Large intestine (tissue), 3 donors: ENCODE measurements at regions not wholly inside any gene's neighbourhood (a gene's known extent, or its start where the extent isn't known, plus 50 kb on each side); places are given as distances from the start of the nearest gene placed in this dataset.
A peak's percentile ranks its signal among the peaks of the same experiment; 100 is the strongest.
"Not testable (repeated sequence)": the region's sequence is repeated elsewhere in the genome, so short reads cannot be mapped to it uniquely, and the experiment has no call there.

Source experiments
- DNase-seq, 2 donors: peaks; one replicate each; pipeline versions ENCODE4 v3.0.0 to v3.0.0-alpha.2; 2013
- H3K27ac ChIP-seq: one replicate; pipeline ENCODE4 v1.5.1; 2013; ENCODE audit warnings: low read length
- H3K27me3 ChIP-seq: 2 replicates; pipeline ENCODE4 v1.6.1; 2013; ENCODE audit warnings: low read length; ENCODE audit not compliant: control insufficient read depth, insufficient read depth
- H3K36me3 ChIP-seq: 2 replicates; pipeline ENCODE4 v1.6.1; 2013; ENCODE audit warnings: low read length; ENCODE audit not compliant: control insufficient read depth, insufficient read depth
- H3K4me1 ChIP-seq: one replicate; pipeline ENCODE4 v1.6.1; 2013; ENCODE audit warnings: low read length; ENCODE audit not compliant: control insufficient read depth, insufficient read depth
- H3K4me3 ChIP-seq: one replicate; pipeline ENCODE4 v1.5.1; 2013; ENCODE audit warnings: low read length
- H3K9me3 ChIP-seq: one replicate; pipeline ENCODE4 v1.6.1; 2013; ENCODE audit warnings: mild to moderate bottlenecking, low read depth, low read length, moderate library complexity; ENCODE audit not compliant: control insufficient read depth
- WGBS: methylation state at CpG from one replicate; pipeline ENCODE4 v1.1.5; 2013; ENCODE audit warnings: low lambda C conversion rate; ENCODE audit not compliant: insufficient coverage; 5-methylcytosine and 5-hydroxymethylcytosine counted together

DNA sequence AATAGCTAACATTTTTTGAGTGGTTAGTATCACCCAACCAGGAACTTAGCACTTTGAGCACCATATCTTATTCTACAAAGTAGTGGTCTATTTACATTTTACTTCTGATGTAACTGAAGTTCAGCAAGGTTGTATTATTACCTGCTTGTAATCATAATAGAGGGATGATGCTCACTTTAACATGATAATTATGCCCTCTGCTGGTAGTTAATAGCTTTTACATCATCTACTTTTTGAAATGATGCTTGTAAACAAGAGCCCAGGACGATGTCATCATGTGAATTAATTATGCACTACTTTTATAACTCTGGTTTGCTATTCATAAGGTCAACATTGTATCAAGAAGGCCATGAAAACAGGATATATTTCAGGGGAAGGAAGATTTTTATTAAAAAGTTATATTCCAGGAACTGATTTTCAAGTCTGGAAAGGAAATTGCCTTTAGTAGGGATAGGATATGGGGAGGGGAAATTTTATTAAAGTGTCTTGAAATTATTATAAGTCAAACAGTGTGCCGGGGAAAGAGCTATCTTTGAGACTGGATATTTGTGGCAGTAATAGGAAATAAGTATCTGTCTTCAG lies 80.3 kb upstream of the SCIN start:
- no peak for DNase-seq
- Histone ChIP-seq H3K27me3 (no peaks in the 10 kb centered on the region), H3K27ac (no peak overlapping the region), H3K4me1 (no peaks in the 10 kb centered on the region), H3K4me3 (no peak overlapping the region), H3K36me3 (no peaks in the 10 kb centered on the region), H3K9me3 (no peaks in the 10 kb centered on the region)
- WGBS = 0% methylated on average over 1 of the region's 2 CpGs

GRCh38 chr7:12490940-12491339 lies 79.6 kb upstream of the SCIN start:
- H3K27ac ChIP-seq = no peak overlapping the region
- no peak overlapping the region for H3K4me3 ChIP-seq
- no CpG with 5 or more reads among the region's 2 CpGs for WGBS
- H3K36me3 ChIP-seq = no peaks in the 10 kb centered on the region
- DNase-seq = no peak
- H3K27me3 ChIP-seq = no peaks in the 10 kb centered on the region
- no peaks in the 10 kb centered on the region for H3K4me1 ChIP-seq
- no peaks in the 10 kb centered on the region for H3K9me3 ChIP-seq

DNA sequence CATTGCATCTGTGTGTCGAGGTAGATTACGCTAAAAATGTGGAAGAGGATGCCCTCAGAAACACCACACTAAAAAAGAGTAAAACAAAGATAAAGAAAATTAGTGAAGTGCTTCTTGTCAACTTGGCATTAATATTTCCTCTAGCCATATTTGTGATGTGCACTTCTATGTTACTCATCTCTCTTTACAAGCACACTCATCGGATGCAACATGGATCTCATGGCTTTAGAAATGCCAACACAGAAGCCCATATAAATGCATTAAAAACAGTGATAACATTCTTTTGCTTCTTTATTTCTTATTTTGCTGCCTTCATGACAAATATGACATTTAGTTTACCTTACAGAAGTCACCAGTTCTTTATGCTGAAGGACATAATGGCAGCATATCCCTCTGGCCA lies 79.0 kb upstream of the SCIN start:
- WGBS = 100% methylated on average over 2 of the region's 3 CpGs
- H3K36me3 ChIP-seq = no peaks in the 10 kb centered on the region
- H3K27ac ChIP-seq = no peak overlapping the region
- H3K4me1 ChIP-seq = no peaks in the 10 kb centered on the region
- H3K4me3 ChIP-seq = no peak overlapping the region
- no peaks in the 10 kb centered on the region for H3K27me3 ChIP-seq
- no peak for DNase-seq
- no peaks in the 10 kb centered on the region for H3K9me3 ChIP-seq

- Histone ChIP-seq H3K4me1 (no peaks in the 10 kb centered on the region), H3K9me3 (no peaks in the 10 kb centered on the region), H3K4me3 (no peak overlapping the region), H3K27me3 (no peaks in the 10 kb centered on the region), H3K36me3 (no peaks in the 10 kb centered on the region), H3K27ac (no peak overlapping the region)
- WGBS = no CpG with 5 or more reads among the region's 1 CpG
- no peak for DNase-seq
Measured at GRCh38 chr7:12493407-12493806, 77.1 kb upstream of the SCIN start.

GRCh38 chr7:12493863-12494686 lies 76.4 kb upstream of the SCIN start:
- Histone ChIP-seq H3K4me3 (no peak overlapping the region), H3K27ac (no peak overlapping the region), H3K27me3 (no peaks in the 10 kb centered on the region), H3K36me3 (no peaks in the 10 kb centered on the region), H3K4me1 (no peaks in the 10 kb centered on the region), H3K9me3 (no peaks in the 10 kb centered on the region)
- no peak for DNase-seq
- WGBS = 74% methylated on average over 2 of the region's 2 CpGs

DNA sequence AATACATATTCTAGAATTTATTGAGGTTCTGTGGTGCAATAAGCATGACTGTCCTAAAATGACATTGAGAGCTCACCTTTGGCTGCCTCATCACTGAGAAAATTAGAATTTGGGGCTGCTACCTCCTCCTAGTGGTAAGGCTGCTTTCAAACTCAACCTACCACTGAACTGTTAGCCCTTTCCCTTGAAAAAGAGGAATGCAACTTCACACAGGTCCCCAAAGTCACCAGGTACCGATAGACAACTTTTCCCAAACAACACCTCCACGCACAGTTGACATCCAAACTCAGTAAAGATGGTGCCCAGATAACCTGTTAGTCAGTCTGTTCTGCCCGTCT lies 75.9 kb upstream of the SCIN start:
- Histone ChIP-seq H3K4me3 (no peak overlapping the region), H3K9me3 (no peaks in the 10 kb centered on the region), H3K4me1 (no peaks in the 10 kb centered on the region), H3K27ac (no peak overlapping the region), H3K27me3 (no peaks in the 10 kb centered on the region), H3K36me3 (no peaks in the 10 kb centered on the region)
- no CpG with 5 or more reads among the region's 3 CpGs for WGBS
- DNase-seq = no peak

- H3K27ac ChIP-seq, H3K36me3 ChIP-seq, DNase-seq, H3K27me3 ChIP-seq, H3K9me3 ChIP-seq, H3K4me1 ChIP-seq, H3K4me3 ChIP-seq: not testable (repeated sequence)
- WGBS = 71% methylated on average over 1 of the region's 31 CpGs
Measured at GRCh38 chr7:12496901-12497674, 73.4 kb upstream of the SCIN start.

GRCh38 chr7:12504149-12504548 lies 66.4 kb upstream of the SCIN start:
- Histone ChIP-seq H3K27ac (no peak overlapping the region), H3K4me3 (no peak overlapping the region), H3K27me3 (no peaks in the 10 kb centered on the region), H3K9me3 (no peaks in the 10 kb centered on the region), H3K4me1 (no peaks in the 10 kb centered on the region), H3K36me3 (no peaks in the 10 kb centered on the region)
- peak in 1 of 2 donors; percentile 36 for DNase-seq
- no CpG with 5 or more reads among the region's 1 CpG for WGBS

GRCh38 chr7:12508005-12508404 lies 62.5 kb upstream of the SCIN start:
- no peaks in the 10 kb centered on the region for H3K9me3 ChIP-seq
- 60% methylated on average over 1 of the region's 3 CpGs for WGBS
- DNase-seq = no peak
- H3K4me3 ChIP-seq = no peak overlapping the region
- no peaks in the 10 kb centered on the region for H3K4me1 ChIP-seq
- H3K27me3 ChIP-seq = no peaks in the 10 kb centered on the region
- no peaks in the 10 kb centered on the region for H3K36me3 ChIP-seq
- H3K27ac ChIP-seq = no peak overlapping the region

DNA sequence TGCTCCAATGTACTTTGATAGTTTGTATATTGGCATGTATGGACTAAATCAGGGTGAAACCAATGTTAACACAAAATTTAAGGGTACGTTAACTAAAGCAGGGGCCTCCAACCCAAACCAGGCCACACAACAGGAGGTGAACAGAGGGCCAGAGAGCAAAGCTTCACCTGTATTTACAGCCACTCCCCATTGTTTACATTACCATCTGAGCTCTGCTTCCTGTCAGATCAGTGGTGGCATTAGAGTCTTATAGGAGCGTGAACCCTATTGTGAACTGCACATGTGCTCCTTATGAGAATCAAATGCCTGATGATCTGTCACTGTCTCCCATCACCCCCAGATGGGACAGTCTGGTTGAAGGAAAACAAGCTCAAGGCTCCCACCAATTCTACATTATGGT lies 62.0 kb upstream of the SCIN start:
- H3K27ac ChIP-seq = no peak overlapping the region
- H3K4me3 ChIP-seq = no peak overlapping the region
- no peaks in the 10 kb centered on the region for H3K9me3 ChIP-seq
- no CpG with 5 or more reads among the region's 2 CpGs for WGBS
- no peaks in the 10 kb centered on the region for H3K4me1 ChIP-seq
- no peaks in the 10 kb centered on the region for H3K36me3 ChIP-seq
- no peak for DNase-seq
- H3K27me3 ChIP-seq = no peaks in the 10 kb centered on the region
